ENCODE measurements at regions not wholly inside any gene's neighbourhood (a gene's known extent, or its start where the extent isn't known, plus 50 kb on each side); places are given as distances from the start of the nearest gene placed in this dataset.

DNA sequence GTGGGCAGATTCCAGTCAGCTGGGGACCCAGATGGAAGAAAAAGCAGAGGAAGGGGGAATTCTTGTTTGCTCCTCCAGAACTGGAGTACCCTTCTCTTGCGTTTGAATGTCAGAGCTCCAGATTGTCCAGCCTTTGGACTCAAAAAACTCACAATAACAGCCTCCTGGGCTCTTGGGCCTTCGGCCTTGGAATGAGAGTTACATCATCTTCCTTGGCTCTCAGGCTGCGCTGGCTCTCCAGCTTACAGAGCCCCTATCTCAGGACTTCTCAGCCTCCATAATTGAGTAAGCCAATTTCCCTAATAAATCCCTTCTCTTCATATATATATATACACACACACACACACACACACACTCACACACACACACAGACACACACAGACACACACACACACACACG is 1215.7 kb upstream of the SLC10A2 start:
- TF ChIP-seq CTCF (IDR thresholded peaks at IDR 0.05), result no peak
- TF ChIP-seq POLR2A (IDR thresholded peaks at IDR 0.05), result no peak

All from vagina (tissue), 2 donors.